ENCODE measurements at regions not wholly inside any gene's neighbourhood (a gene's known extent, or its start where the extent isn't known, plus 50 kb on each side); places are given as distances from the start of the nearest gene placed in this dataset.
"Not testable (repeated sequence)": the region's sequence is repeated elsewhere in the genome, so short reads cannot be mapped to it uniquely, and the experiment has no call there.

- no peak for DNase-seq (ENCODE audit: low read depth in 4 of 4, low spot score in 1 of 4)
These were observed 179.6 kb downstream of the TBC1D2B start for GRCh38 chr15:77897896-77898406.

- DNase-seq (ENCODE audit: low read depth in 4 of 4, low spot score in 1 of 4), result not testable (repeated sequence)
These were observed 180.2 kb downstream of the TBC1D2B start for GRCh38 chr15:77897113-77897895.

- DNase-seq (ENCODE audit: low read depth in 4 of 4, low spot score in 1 of 4), result not testable (repeated sequence)
These were observed 181.1 kb downstream of the TBC1D2B start for GRCh38 chr15:77896147-77897112.

GRCh38 chr15:77895742-77896141 is 181.8 kb downstream of the TBC1D2B start:
- DNase-seq (ENCODE audit: low read depth in 4 of 4, low spot score in 1 of 4), result no peak

GRCh38 chr15:77895145-77895544 is 182.4 kb downstream of the TBC1D2B start:
- not testable (repeated sequence) for DNase-seq (ENCODE audit: low read depth in 4 of 4, low spot score in 1 of 4)

GRCh38 chr15:77893671-77894640 is 183.6 kb downstream of the TBC1D2B start:
- not testable (repeated sequence) for DNase-seq (ENCODE audit: low read depth in 4 of 4, low spot score in 1 of 4)

GRCh38 chr15:77893246-77893645 is 184.3 kb downstream of the TBC1D2B start:
- DNase-seq (ENCODE audit: low read depth in 4 of 4, low spot score in 1 of 4), result not testable (repeated sequence)

- no peak for DNase-seq (ENCODE audit: low read depth in 4 of 4, low spot score in 1 of 4)
These were observed 185.2 kb downstream of the TBC1D2B start for GRCh38 chr15:77892335-77892734.

- not testable (repeated sequence) for DNase-seq (ENCODE audit: low read depth in 4 of 4, low spot score in 1 of 4)
These were observed 185.6 kb downstream of the TBC1D2B start for GRCh38 chr15:77891862-77892261.

GRCh38 chr15:77890911-77891801 is 186.4 kb downstream of the TBC1D2B start:
- not testable (repeated sequence) for DNase-seq (ENCODE audit: low read depth in 4 of 4, low spot score in 1 of 4)

- DNase-seq (ENCODE audit: low read depth in 4 of 4, low spot score in 1 of 4), result not testable (repeated sequence)
These were observed 187.4 kb downstream of the TBC1D2B start for GRCh38 chr15:77889828-77890725.

GRCh38 chr15:77889009-77889806 is 188.3 kb downstream of the TBC1D2B start:
- DNase-seq (ENCODE audit: low read depth in 4 of 4, low spot score in 1 of 4), result no peak

GRCh38 chr15:77887563-77888429 is 189.7 kb downstream of the TBC1D2B start:
- not testable (repeated sequence) for DNase-seq (ENCODE audit: low read depth in 4 of 4, low spot score in 1 of 4)

GRCh38 chr15:77886805-77887448 is 190.6 kb downstream of the TBC1D2B start:
- DNase-seq (ENCODE audit: low read depth in 4 of 4, low spot score in 1 of 4), result no peak

- not testable (repeated sequence) for DNase-seq (ENCODE audit: low read depth in 4 of 4, low spot score in 1 of 4)
These were observed 191.5 kb downstream of the TBC1D2B start for GRCh38 chr15:77885877-77886500.

GRCh38 chr15:77883012-77883411 is 194.5 kb downstream of the TBC1D2B start:
- DNase-seq (ENCODE audit: low read depth in 4 of 4, low spot score in 1 of 4), result not testable (repeated sequence)
